Fibroblast of upper back skin (primary cell): ENCODE measurements at regions not wholly inside any gene's neighbourhood (a gene's known extent, or its start where the extent isn't known, plus 50 kb on each side); places are given as distances from the start of the nearest gene placed in this dataset.

ENCODE experiments used
- DNase-seq: peaks from one replicate; pipeline ENCODE4 v3.0.0-alpha.2; 2013

- DNase-seq, result no peak
These were observed 171.8 kb upstream of the MVB12B start for GRCh38 chr9:126154869-126155268.

GRCh38 chr9:126155756-126156664 lies 170.6 kb upstream of the MVB12B start:
- DNase-seq, result no peak

GRCh38 chr9:126156898-126157297 lies 169.7 kb upstream of the MVB12B start:
- no peak for DNase-seq

- DNase-seq, result no peak
These were observed 169.2 kb upstream of the MVB12B start for GRCh38 chr9:126157423-126157822.

GRCh38 chr9:126157826-126158587 lies 168.6 kb upstream of the MVB12B start:
- no peak for DNase-seq

- DNase-seq, result no peak
These were observed 167.8 kb upstream of the MVB12B start for GRCh38 chr9:126158588-126159429.

GRCh38 chr9:126159430-126160060 lies 167.1 kb upstream of the MVB12B start:
- DNase-seq, result no peak

GRCh38 chr9:126160067-126160853 lies 166.4 kb upstream of the MVB12B start:
- no peak for DNase-seq

GRCh38 chr9:126160854-126161329 lies 165.7 kb upstream of the MVB12B start:
- no peak for DNase-seq

GRCh38 chr9:126162611-126163381 lies 163.8 kb upstream of the MVB12B start:
- DNase-seq, result no peak

- no peak for DNase-seq
These were observed 161.7 kb upstream of the MVB12B start for GRCh38 chr9:126164796-126165525.

GRCh38 chr9:126165755-126166154 lies 160.9 kb upstream of the MVB12B start:
- DNase-seq, result no peak

GRCh38 chr9:126166291-126166690 lies 160.3 kb upstream of the MVB12B start:
- no peak for DNase-seq

GRCh38 chr9:126166866-126167265 lies 159.8 kb upstream of the MVB12B start:
- DNase-seq, result no peak

GRCh38 chr9:126169736-126170135 lies 156.9 kb upstream of the MVB12B start:
- no peak for DNase-seq

GRCh38 chr9:126170286-126170823 lies 156.3 kb upstream of the MVB12B start:
- no peak for DNase-seq

GRCh38 chr9:126171641-126172040 lies 155.0 kb upstream of the MVB12B start:
- no peak for DNase-seq

GRCh38 chr9:126173401-126173800 lies 153.2 kb upstream of the MVB12B start:
- no peak for DNase-seq

GRCh38 chr9:126173929-126174328 lies 152.7 kb upstream of the MVB12B start:
- no peak for DNase-seq

- no peak for DNase-seq
These were observed 143.4 kb upstream of the MVB12B start for GRCh38 chr9:126183266-126183665.
